Activated T-helper 2 cell treated with anti-CD3 and anti-CD28 coated beads, Interferon-gamma antibody, Interleukin-2, Interleukin-4, amounts not matched to agents 10 μg/mL and 5 μg/mL and 100 μg/mL, durations not matched to agents 14 hours and 24 hours and 36 hours (primary cell): ENCODE measurements at regions not wholly inside any gene's neighbourhood (a gene's known extent, or its start where the extent isn't known, plus 50 kb on each side); places are given as distances from the start of the nearest gene placed in this dataset.

ENCODE experiments used
- DNase-seq: peaks from one replicate; pipeline ENCODE4 v3.0.0; 2021; ENCODE audit warnings: low spot score
- H3K27ac Mint-ChIP-seq: one replicate; pipeline ENCODE4 v1.8.0; 2021; ENCODE audit warnings: mixed read lengths
- H3K27me3 Mint-ChIP-seq: one replicate; pipeline ENCODE4 v1.8.0; 2021; ENCODE audit warnings: low read depth, mixed read lengths
- H3K36me3 Mint-ChIP-seq: one replicate; pipeline ENCODE4 v1.8.0; 2021; ENCODE audit warnings: low read depth, mixed read lengths
- H3K4me1 Mint-ChIP-seq: one replicate; pipeline ENCODE4 v1.8.0; 2021; ENCODE audit warnings: low read depth, mixed read lengths
- H3K4me3 Mint-ChIP-seq: one replicate; pipeline ENCODE4 v1.8.0; 2021; ENCODE audit warnings: low read depth, mild to moderate bottlenecking, moderate library complexity, mixed read lengths
- H3K9me3 Mint-ChIP-seq: one replicate; pipeline ENCODE4 v1.8.0; 2021; ENCODE audit warnings: mixed read lengths
- intact Hi-C: fragments of 100-400 bp; cut with micrococcal nuclease; formaldehyde crosslinking; loops from one replicate; pipeline ENCODE4 v1.15.1; 2023

GRCh38 chr3:146972726-146973125 lies 367.6 kb upstream of the PLSCR5 start:
- no peaks in the 10 kb centered on the region for H3K27me3 Mint-ChIP-seq
- no peak for DNase-seq
- no peak overlapping the region for H3K4me3 Mint-ChIP-seq
- intact Hi-C loops = no loop called here
- no peak overlapping the region for H3K27ac Mint-ChIP-seq
- no peaks in the 10 kb centered on the region for H3K9me3 Mint-ChIP-seq
- no peaks in the 10 kb centered on the region for H3K4me1 Mint-ChIP-seq
- no peaks in the 10 kb centered on the region for H3K36me3 Mint-ChIP-seq

GRCh38 chr3:146970236-146970635 lies 365.1 kb upstream of the PLSCR5 start:
- no peaks in the 10 kb centered on the region for H3K4me1 Mint-ChIP-seq
- no peak overlapping the region for H3K27ac Mint-ChIP-seq
- H3K36me3 Mint-ChIP-seq = no peaks in the 10 kb centered on the region
- DNase-seq = no peak
- no peaks in the 10 kb centered on the region for H3K9me3 Mint-ChIP-seq
- intact Hi-C loops = no loop called here
- no peaks in the 10 kb centered on the region for H3K27me3 Mint-ChIP-seq
- no peak overlapping the region for H3K4me3 Mint-ChIP-seq

- H3K4me3 Mint-ChIP-seq = no peak overlapping the region
- DNase-seq = no peak
- no peaks in the 10 kb centered on the region for H3K4me1 Mint-ChIP-seq
- no peaks in the 10 kb centered on the region for H3K36me3 Mint-ChIP-seq
- intact Hi-C loops = no loop called here
- peaks cover 4% of the 10 kb centered on the region for H3K9me3 Mint-ChIP-seq
- no peaks in the 10 kb centered on the region for H3K27me3 Mint-ChIP-seq
- H3K27ac Mint-ChIP-seq = no peak overlapping the region
Measured at GRCh38 chr3:146969356-146969755, 364.2 kb upstream of the PLSCR5 start.

- H3K36me3 Mint-ChIP-seq = no peaks in the 10 kb centered on the region
- no peaks in the 10 kb centered on the region for H3K4me1 Mint-ChIP-seq
- no peak overlapping the region for H3K27ac Mint-ChIP-seq
- H3K4me3 Mint-ChIP-seq = no peak overlapping the region
- H3K27me3 Mint-ChIP-seq = no peaks in the 10 kb centered on the region
- H3K9me3 Mint-ChIP-seq = peaks cover 13% of the 10 kb centered on the region
- DNase-seq = no peak
- intact Hi-C loops = no loop called here
Measured at GRCh38 chr3:146968204-146968651, 363.1 kb upstream of the PLSCR5 start.

- Mint-ChIP-seq H3K36me3 (no peaks in the 10 kb centered on the region), H3K9me3 (peaks cover 16% of the 10 kb centered on the region), H3K27me3 (no peaks in the 10 kb centered on the region), H3K27ac (no peak overlapping the region), H3K4me1 (no peaks in the 10 kb centered on the region), H3K4me3 (no peak overlapping the region)
- DNase-seq = no peak
- intact Hi-C loops = no loop called here
Measured at GRCh38 chr3:146967783-146968182, 362.6 kb upstream of the PLSCR5 start.

- Mint-ChIP-seq H3K27me3 (no peaks in the 10 kb centered on the region), H3K9me3 (peaks cover 16% of the 10 kb centered on the region), H3K4me1 (no peaks in the 10 kb centered on the region), H3K36me3 (no peaks in the 10 kb centered on the region), H3K27ac (no peak overlapping the region), H3K4me3 (no peak overlapping the region)
- intact Hi-C loops = no loop called here
- no peak for DNase-seq
Measured at GRCh38 chr3:146966124-146966523, 361.0 kb upstream of the PLSCR5 start.

GRCh38 chr3:146953511-146953981 lies 348.4 kb upstream of the PLSCR5 start:
- Mint-ChIP-seq H3K4me3 (no peak overlapping the region), H3K27me3 (no peaks in the 10 kb centered on the region), H3K36me3 (no peaks in the 10 kb centered on the region), H3K9me3 (no peaks in the 10 kb centered on the region), H3K27ac (no peak overlapping the region), H3K4me1 (no peaks in the 10 kb centered on the region)
- no peak for DNase-seq
- intact Hi-C loops = no loop called here

- intact Hi-C loops = no loop called here
- no peaks in the 10 kb centered on the region for H3K27me3 Mint-ChIP-seq
- no peak for DNase-seq
- H3K9me3 Mint-ChIP-seq = peaks cover 4% of the 10 kb centered on the region
- no peaks in the 10 kb centered on the region for H3K36me3 Mint-ChIP-seq
- H3K4me3 Mint-ChIP-seq = no peak overlapping the region
- H3K27ac Mint-ChIP-seq = no peak overlapping the region
- H3K4me1 Mint-ChIP-seq = no peaks in the 10 kb centered on the region
Measured at GRCh38 chr3:146948985-146949384, 343.8 kb upstream of the PLSCR5 start.

GRCh38 chr3:146948186-146948585 lies 343.0 kb upstream of the PLSCR5 start:
- Mint-ChIP-seq H3K9me3 (peaks cover 4% of the 10 kb centered on the region), H3K36me3 (no peaks in the 10 kb centered on the region), H3K4me3 (no peak overlapping the region), H3K27me3 (no peaks in the 10 kb centered on the region), H3K27ac (no peak overlapping the region), H3K4me1 (no peaks in the 10 kb centered on the region)
- DNase-seq = no peak
- intact Hi-C loops = no loop called here

GRCh38 chr3:146929696-146930095 lies 324.6 kb upstream of the PLSCR5 start:
- peaks cover 5% of the 10 kb centered on the region for H3K9me3 Mint-ChIP-seq
- no peaks in the 10 kb centered on the region for H3K27me3 Mint-ChIP-seq
- intact Hi-C loops = no loop called here
- H3K27ac Mint-ChIP-seq = no peak overlapping the region
- H3K36me3 Mint-ChIP-seq = no peaks in the 10 kb centered on the region
- no peak for DNase-seq
- H3K4me3 Mint-ChIP-seq = no peak overlapping the region
- no peaks in the 10 kb centered on the region for H3K4me1 Mint-ChIP-seq

GRCh38 chr3:146928421-146929059 lies 323.4 kb upstream of the PLSCR5 start:
- Mint-ChIP-seq H3K27me3 (no peaks in the 10 kb centered on the region), H3K9me3 (no peaks in the 10 kb centered on the region), H3K27ac (no peak overlapping the region), H3K4me3 (no peak overlapping the region), H3K36me3 (no peaks in the 10 kb centered on the region), H3K4me1 (no peaks in the 10 kb centered on the region)
- no peak for DNase-seq
- intact Hi-C loops = no loop called here

GRCh38 chr3:146921693-146922092 lies 316.5 kb upstream of the PLSCR5 start:
- Mint-ChIP-seq H3K4me1 (no peaks in the 10 kb centered on the region), H3K9me3 (peaks cover 8% of the 10 kb centered on the region), H3K36me3 (no peaks in the 10 kb centered on the region), H3K4me3 (no peak overlapping the region), H3K27ac (no peak overlapping the region), H3K27me3 (no peaks in the 10 kb centered on the region)
- intact Hi-C loops = no loop called here
- DNase-seq = no peak

- no peak for DNase-seq
- Mint-ChIP-seq H3K9me3 (peaks cover 6% of the 10 kb centered on the region), H3K27ac (no peak overlapping the region), H3K4me3 (no peak overlapping the region), H3K4me1 (no peaks in the 10 kb centered on the region), H3K36me3 (no peaks in the 10 kb centered on the region), H3K27me3 (no peaks in the 10 kb centered on the region)
- intact Hi-C loops = no loop called here
Measured at GRCh38 chr3:146914409-146914808, 309.3 kb upstream of the PLSCR5 start.
